ENCODE measurements at regions not wholly inside any gene's neighbourhood (a gene's known extent, or its start where the extent isn't known, plus 50 kb on each side); places are given as distances from the start of the nearest gene placed in this dataset.

- ChIA-PET CTCF (no interaction called here), POLR2A (ENCODE audit: low non-redundant PET) (no interaction called here)
- TF ChIP-seq, protein P1, sequence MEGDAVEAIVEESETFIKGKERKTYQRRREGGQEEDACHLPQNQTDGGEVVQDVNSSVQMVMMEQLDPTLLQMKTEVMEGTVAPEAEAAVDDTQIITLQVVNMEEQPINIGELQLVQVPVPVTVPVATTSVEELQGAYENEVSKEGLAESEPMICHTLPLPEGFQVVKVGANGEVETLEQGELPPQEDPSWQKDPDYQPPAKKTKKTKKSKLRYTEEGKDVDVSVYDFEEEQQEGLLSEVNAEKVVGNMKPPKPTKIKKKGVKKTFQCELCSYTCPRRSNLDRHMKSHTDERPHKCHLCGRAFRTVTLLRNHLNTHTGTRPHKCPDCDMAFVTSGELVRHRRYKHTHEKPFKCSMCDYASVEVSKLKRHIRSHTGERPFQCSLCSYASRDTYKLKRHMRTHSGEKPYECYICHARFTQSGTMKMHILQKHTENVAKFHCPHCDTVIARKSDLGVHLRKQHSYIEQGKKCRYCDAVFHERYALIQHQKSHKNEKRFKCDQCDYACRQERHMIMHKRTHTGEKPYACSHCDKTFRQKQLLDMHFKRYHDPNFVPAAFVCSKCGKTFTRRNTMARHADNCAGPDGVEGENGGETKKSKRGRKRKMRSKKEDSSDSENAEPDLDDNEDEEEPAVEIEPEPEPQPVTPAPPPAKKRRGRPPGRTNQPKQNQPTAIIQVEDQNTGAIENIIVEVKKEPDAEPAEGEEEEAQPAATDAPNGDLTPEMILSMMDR (conservative IDR thresholded peaks at IDR 0.05; ENCODE audit: low read depth), result no peak
- H3K27ac ChIP-seq, result no peak overlapping the region
- no peak for DNase-seq (ENCODE audit: low spot score)
Observed at GRCh38 chr19:30315159-30315558, 57.0 kb upstream of the ZNF536 start.

DNA sequence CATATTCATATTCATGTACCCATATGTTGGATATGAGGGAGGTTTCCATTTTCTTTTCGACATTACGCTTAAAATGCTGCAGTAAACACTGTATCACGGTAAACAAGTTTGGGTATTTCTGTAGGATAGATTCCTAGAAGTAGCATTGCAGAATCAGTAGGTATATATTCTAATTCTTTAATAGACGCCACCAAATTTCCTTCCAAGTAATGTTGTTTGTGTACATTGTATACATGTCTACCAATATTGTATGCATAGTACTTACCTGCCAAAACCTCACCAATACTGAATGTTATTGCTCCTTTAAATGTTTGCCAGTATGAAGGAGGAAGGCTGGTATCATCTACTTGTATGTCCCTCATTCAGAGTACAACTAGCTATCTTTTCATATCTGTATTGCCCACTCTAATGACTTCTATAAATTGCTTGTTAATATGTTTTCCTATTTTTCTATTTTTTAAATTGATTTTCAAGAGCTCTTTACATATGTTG is 56.1 kb upstream of the ZNF536 start:
- CTCF ChIA-PET, result interaction anchor here (0.7 kb wide), 1 partner anchor 70 kb away, joined by 3 read pairs; no protein-coding TSS in a partner anchor
- POLR2A ChIA-PET (ENCODE audit: low non-redundant PET), result no interaction called here
- TF ChIP-seq, protein P1 (conservative IDR thresholded peaks at IDR 0.05; ENCODE audit: low read depth), result no peak

GRCh38 chr19:30316560-30317106 is 55.6 kb upstream of the ZNF536 start:
- H3K27ac ChIP-seq, result no peak overlapping the region
- no peak for DNase-seq (ENCODE audit: low spot score)
- TF ChIP-seq, protein P1 (conservative IDR thresholded peaks at IDR 0.05; ENCODE audit: low read depth), result no peak
- ChIA-PET CTCF (interaction anchor here (0.7 kb wide), 1 partner anchor 69 kb away, joined by 3 read pairs; no protein-coding TSS in a partner anchor), POLR2A (ENCODE audit: low non-redundant PET) (no interaction called here)

More for the DNA sequence above, 56.1 kb upstream of the ZNF536 start:
- no peak for DNase-seq (ENCODE audit: low spot score)
- H3K27ac ChIP-seq, result no peak overlapping the region

GRCh38 chr19:30317403-30317802 is 54.8 kb upstream of the ZNF536 start:
- no peak overlapping the region for H3K27ac ChIP-seq
- ChIA-PET POLR2A (ENCODE audit: low non-redundant PET) (no interaction called here), CTCF (no interaction called here)
- TF ChIP-seq, protein P1 (conservative IDR thresholded peaks at IDR 0.05; ENCODE audit: low read depth), result no peak
- no peak for DNase-seq (ENCODE audit: low spot score)

GRCh38 chr19:30318261-30318660 is 53.9 kb upstream of the ZNF536 start:
- DNase-seq (ENCODE audit: low spot score), result no peak
- ChIA-PET CTCF (interaction anchor here (0.6 kb wide), 1 partner anchor 17 kb away, joined by 3 read pairs; no protein-coding TSS in a partner anchor), POLR2A (ENCODE audit: low non-redundant PET) (no interaction called here)
- no peak overlapping the region for H3K27ac ChIP-seq
- TF ChIP-seq, protein P1 (conservative IDR thresholded peaks at IDR 0.05; ENCODE audit: low read depth), result no peak

GRCh38 chr19:30318936-30319335 is 53.2 kb upstream of the ZNF536 start:
- POLR2A ChIA-PET (ENCODE audit: low non-redundant PET), result no interaction called here
- no peak for DNase-seq (ENCODE audit: low spot score)
- no peak overlapping the region for H3K27ac ChIP-seq
- CTCF ChIA-PET, result no interaction called here
- TF ChIP-seq, protein P1 (conservative IDR thresholded peaks at IDR 0.05; ENCODE audit: low read depth), result no peak
